ENCODE measurements at regions not wholly inside any gene's neighbourhood (a gene's known extent, or its start where the extent isn't known, plus 50 kb on each side); places are given as distances from the start of the nearest gene placed in this dataset.
"Not testable (repeated sequence)": the region's sequence is repeated elsewhere in the genome, so short reads cannot be mapped to it uniquely, and the experiment has no call there.

- no peak for TF ChIP-seq CTCF (conservative IDR thresholded peaks at IDR 0.05)
- no peak for TF ChIP-seq ZFX (IDR thresholded peaks at IDR 0.05)
- no peak overlapping the region for H3K27ac ChIP-seq
Observed at GRCh38 chr2:187686416-187687024, 132.3 kb upstream of the TFPI start.

GRCh38 chr2:187687585-187687984 is 133.3 kb upstream of the TFPI start:
- no peak for TF ChIP-seq CTCF (conservative IDR thresholded peaks at IDR 0.05)
- no peak for TF ChIP-seq ZFX (IDR thresholded peaks at IDR 0.05)
- no peak overlapping the region for H3K27ac ChIP-seq

- H3K27ac ChIP-seq: no peak overlapping the region
- no peak for TF ChIP-seq ZFX (IDR thresholded peaks at IDR 0.05)
- TF ChIP-seq CTCF (conservative IDR thresholded peaks at IDR 0.05): no peak
Observed at GRCh38 chr2:187689372-187689771, 135.1 kb upstream of the TFPI start.

GRCh38 chr2:187693923-187694322 is 139.7 kb upstream of the TFPI start:
- TF ChIP-seq ZFX (IDR thresholded peaks at IDR 0.05): no peak
- no peak for TF ChIP-seq CTCF (conservative IDR thresholded peaks at IDR 0.05)
- H3K27ac ChIP-seq: no peak overlapping the region

GRCh38 chr2:187696644-187697043 is 142.4 kb upstream of the TFPI start:
- not testable (repeated sequence) for H3K27ac ChIP-seq

GRCh38 chr2:187698374-187699110 is 144.3 kb upstream of the TFPI start:
- TF ChIP-seq CTCF (conservative IDR thresholded peaks at IDR 0.05): no peak
- TF ChIP-seq ZFX (IDR thresholded peaks at IDR 0.05): no peak
- H3K27ac ChIP-seq: no peak overlapping the region

GRCh38 chr2:187702157-187702556 is 147.9 kb upstream of the TFPI start:
- TF ChIP-seq CTCF (conservative IDR thresholded peaks at IDR 0.05) (no peak), ZFX (IDR thresholded peaks at IDR 0.05) (no peak)

GRCh38 chr2:187708272-187708671 is 154.0 kb upstream of the TFPI start:
- TF ChIP-seq ZFX (IDR thresholded peaks at IDR 0.05) (no peak), CTCF (conservative IDR thresholded peaks at IDR 0.05) (no peak)
- H3K27ac ChIP-seq: no peak overlapping the region

More at GRCh38 chr2:187702157-187702556, 147.9 kb upstream of the TFPI start:
- H3K27ac ChIP-seq: no peak overlapping the region
